Esophagus squamous epithelium (tissue), 4 donors: ENCODE measurements at regions not wholly inside any gene's neighbourhood (a gene's known extent, or its start where the extent isn't known, plus 50 kb on each side); places are given as distances from the start of the nearest gene placed in this dataset.

ENCODE experiments used
- POLR2A ChIP-seq, 4 donors: fragments of 450-650 bp; IDR thresholded peaks; one replicate each; pipeline ENCODE4 v1.6.1; 2017; ENCODE audit warnings: antibody characterized with exemption in 4 of 4, mild to moderate bottlenecking in 4 of 4, moderate library complexity in 3 of 4
- TF ChIP-seq, protein P1 (sequence below), 6 experiments: fragments of 450-650 bp in 4 of 6; fragments of 200-600 bp in 2 of 6; sonication (generic) in 2 of 6; IDR thresholded peaks; one replicate each; pipeline ENCODE4 v1.5.1; 2016 to 2019; ENCODE audit warnings: antibody characterized with exemption in 6 of 6, mild to moderate bottlenecking in 4 of 6, moderate library complexity in 4 of 6

DNA sequence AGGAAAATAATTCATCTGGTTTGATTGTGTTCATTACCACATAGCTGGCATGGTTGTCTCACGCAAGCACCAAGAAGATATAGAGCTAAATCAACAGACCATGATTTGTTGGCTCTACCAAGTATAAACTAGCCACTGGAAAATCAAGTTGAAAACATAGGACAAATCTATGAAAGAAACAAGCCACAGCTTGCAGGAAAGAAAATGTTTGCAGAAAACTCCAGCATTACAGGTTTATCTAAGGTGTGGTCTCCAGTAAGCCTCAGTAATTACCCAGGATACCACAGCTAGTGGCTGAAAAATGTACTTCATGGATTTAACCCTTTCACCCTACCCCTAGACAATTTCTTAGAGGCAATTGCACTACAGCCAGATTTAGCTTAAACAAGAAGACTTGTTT lies 340.6 kb downstream of the SOX2 start:
- TF ChIP-seq, protein P1, sequence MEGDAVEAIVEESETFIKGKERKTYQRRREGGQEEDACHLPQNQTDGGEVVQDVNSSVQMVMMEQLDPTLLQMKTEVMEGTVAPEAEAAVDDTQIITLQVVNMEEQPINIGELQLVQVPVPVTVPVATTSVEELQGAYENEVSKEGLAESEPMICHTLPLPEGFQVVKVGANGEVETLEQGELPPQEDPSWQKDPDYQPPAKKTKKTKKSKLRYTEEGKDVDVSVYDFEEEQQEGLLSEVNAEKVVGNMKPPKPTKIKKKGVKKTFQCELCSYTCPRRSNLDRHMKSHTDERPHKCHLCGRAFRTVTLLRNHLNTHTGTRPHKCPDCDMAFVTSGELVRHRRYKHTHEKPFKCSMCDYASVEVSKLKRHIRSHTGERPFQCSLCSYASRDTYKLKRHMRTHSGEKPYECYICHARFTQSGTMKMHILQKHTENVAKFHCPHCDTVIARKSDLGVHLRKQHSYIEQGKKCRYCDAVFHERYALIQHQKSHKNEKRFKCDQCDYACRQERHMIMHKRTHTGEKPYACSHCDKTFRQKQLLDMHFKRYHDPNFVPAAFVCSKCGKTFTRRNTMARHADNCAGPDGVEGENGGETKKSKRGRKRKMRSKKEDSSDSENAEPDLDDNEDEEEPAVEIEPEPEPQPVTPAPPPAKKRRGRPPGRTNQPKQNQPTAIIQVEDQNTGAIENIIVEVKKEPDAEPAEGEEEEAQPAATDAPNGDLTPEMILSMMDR (IDR thresholded peaks at IDR 0.05), result peak in 3 of 6 experiments; percentile 35 to 74 (median 61)
- no peak for TF ChIP-seq POLR2A (IDR thresholded peaks at IDR 0.05)
